BLaER1 (cell line): ENCODE measurements at regions not wholly inside any gene's neighbourhood (a gene's known extent, or its start where the extent isn't known, plus 50 kb on each side); places are given as distances from the start of the nearest gene placed in this dataset.

Experiments used
- H3K27ac ChIP-seq: shearing (Covaris generic); formaldehyde crosslinking; 2 replicates; pipeline ENCODE4 v1.8.1; 2022
- H3K27me3 ChIP-seq: shearing (Covaris generic); formaldehyde crosslinking; 2 replicates; pipeline ENCODE4 v1.8.1; 2022
- H3K36me3 ChIP-seq: shearing (Covaris generic); formaldehyde crosslinking; 2 replicates; pipeline ENCODE4 v1.8.1; 2022
- H3K4me1 ChIP-seq: shearing (Covaris generic); formaldehyde crosslinking; 2 replicates; pipeline ENCODE4 v1.8.1; 2022
- H3K4me2 ChIP-seq: shearing (Covaris generic); formaldehyde crosslinking; 2 replicates; pipeline ENCODE4 v1.8.1; 2022
- H3K4me3 ChIP-seq: shearing (Covaris generic); formaldehyde crosslinking; 2 replicates; pipeline ENCODE4 v1.8.1; 2022
- H3K9ac ChIP-seq: shearing (Covaris generic); formaldehyde crosslinking; 2 replicates; pipeline ENCODE4 v1.8.1; 2022
- H3K9me3 ChIP-seq: shearing (Covaris generic); formaldehyde crosslinking; 2 replicates; pipeline ENCODE4 v1.8.1; 2022
- H4K20me1 ChIP-seq: shearing (Covaris generic); formaldehyde crosslinking; 2 replicates; pipeline ENCODE4 v1.8.1; 2022
- Cebpa-rat ChIP-seq: shearing (Covaris generic); IDR thresholded peaks from 2 replicates; pipeline ENCODE4 v1.8.1; 2022

DNA sequence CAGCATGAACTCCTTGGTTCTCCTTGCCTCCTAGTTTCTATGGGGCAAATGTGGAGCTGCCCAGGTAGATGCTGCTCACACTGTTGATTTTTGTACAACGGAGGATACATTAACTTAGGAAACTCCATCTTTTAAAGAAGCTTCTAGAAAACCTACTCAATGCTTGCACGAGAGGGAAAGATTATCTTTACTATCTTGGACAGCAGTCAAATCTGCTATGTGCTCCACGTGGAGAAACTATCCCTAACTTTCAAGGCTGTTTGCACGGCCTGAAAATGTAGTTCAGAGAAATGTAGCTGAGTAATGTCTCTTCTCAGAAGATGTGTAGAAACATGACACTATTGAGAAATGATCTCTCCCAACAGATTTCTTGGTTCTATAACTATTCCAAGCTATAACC, 1530.9 kb upstream of the PABPC4L start:
- H3K27me3 ChIP-seq: no peaks in the 10 kb centered on the region
- H4K20me1 ChIP-seq: no peaks in the 10 kb centered on the region
- H3K4me3 ChIP-seq: no peak overlapping the region
- no peak for TF ChIP-seq Cebpa-rat
- H3K4me2 ChIP-seq: no peak overlapping the region
- H3K4me1 ChIP-seq: no peaks in the 10 kb centered on the region
- no peak overlapping the region for H3K27ac ChIP-seq
- H3K36me3 ChIP-seq: no peaks in the 10 kb centered on the region
- H3K9ac ChIP-seq: no peak overlapping the region
- H3K9me3 ChIP-seq: no peaks in the 10 kb centered on the region

GRCh38 chr4:135731682-135732081, 1530.1 kb upstream of the PABPC4L start:
- TF ChIP-seq Cebpa-rat: no peak
- H3K4me1 ChIP-seq: no peaks in the 10 kb centered on the region
- no peak overlapping the region for H3K4me3 ChIP-seq

DNA sequence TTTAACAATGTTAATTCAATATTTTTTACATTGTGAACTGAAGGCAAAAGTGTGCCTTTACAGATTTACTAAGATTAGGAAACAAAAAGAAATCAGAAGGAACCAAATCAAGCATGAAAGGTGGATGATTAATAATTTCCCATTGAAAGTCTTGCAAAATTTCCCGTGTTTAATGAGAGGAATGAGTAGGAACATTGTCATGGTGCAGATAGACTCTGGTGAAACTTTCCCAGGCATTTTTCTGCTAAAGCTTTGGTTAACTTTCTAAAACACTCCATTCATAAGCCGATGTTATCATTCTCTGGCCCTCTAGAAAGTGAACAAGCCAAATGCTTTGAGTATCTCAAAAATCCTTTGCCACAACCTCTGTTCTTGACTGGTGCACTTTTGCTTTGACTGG, 1522.8 kb upstream of the PABPC4L start:
- Histone ChIP-seq H3K9ac (no peak overlapping the region), H3K9me3 (no peaks in the 10 kb centered on the region), H3K4me2 (no peak overlapping the region), H3K27me3 (no peaks in the 10 kb centered on the region), H3K4me3 (no peak overlapping the region), H3K27ac (no peak overlapping the region), H3K36me3 (no peaks in the 10 kb centered on the region), H4K20me1 (no peaks in the 10 kb centered on the region), H3K4me1 (no peaks in the 10 kb centered on the region)
- no peak for TF ChIP-seq Cebpa-rat

More at GRCh38 chr4:135731682-135732081, 1530.1 kb upstream of the PABPC4L start:
- H3K27me3 ChIP-seq: no peaks in the 10 kb centered on the region
- H3K36me3 ChIP-seq: no peaks in the 10 kb centered on the region
- H4K20me1 ChIP-seq: no peaks in the 10 kb centered on the region
- no peak overlapping the region for H3K4me2 ChIP-seq
- H3K9ac ChIP-seq: no peak overlapping the region
- H3K27ac ChIP-seq: no peak overlapping the region
- H3K9me3 ChIP-seq: no peaks in the 10 kb centered on the region

DNA sequence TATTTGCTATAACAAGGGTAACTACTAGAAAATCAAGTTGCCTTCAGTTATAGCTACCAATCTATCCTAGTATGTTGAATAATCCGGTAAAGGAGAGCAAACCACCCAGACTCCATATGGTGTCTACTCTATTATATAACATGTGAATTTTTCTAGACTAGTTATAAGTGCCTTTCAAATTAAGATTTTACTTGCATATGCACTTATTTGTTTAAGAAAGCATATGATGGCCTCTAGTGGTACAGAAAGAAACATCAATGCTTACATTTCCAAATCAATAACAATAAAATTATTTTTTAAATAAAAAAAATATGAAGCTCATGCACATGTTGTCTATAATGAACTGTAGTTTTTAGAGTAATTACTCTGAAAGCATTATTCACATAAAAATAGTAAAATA, 1516.4 kb upstream of the PABPC4L start:
- Histone ChIP-seq H3K4me2 (no peak overlapping the region), H3K4me3 (no peak overlapping the region)
- TF ChIP-seq Cebpa-rat: no peak

GRCh38 chr4:135705343-135705742, 1503.8 kb upstream of the PABPC4L start:
- H3K4me3 ChIP-seq: no peak overlapping the region
- H3K27me3 ChIP-seq: no peaks in the 10 kb centered on the region
- no peak overlapping the region for H3K27ac ChIP-seq
- H3K9ac ChIP-seq: no peak overlapping the region
- no peaks in the 10 kb centered on the region for H3K9me3 ChIP-seq
- H3K4me1 ChIP-seq: no peaks in the 10 kb centered on the region
- no peaks in the 10 kb centered on the region for H3K36me3 ChIP-seq
- no peaks in the 10 kb centered on the region for H4K20me1 ChIP-seq
- H3K4me2 ChIP-seq: no peak overlapping the region
- TF ChIP-seq Cebpa-rat: no peak

More for the DNA sequence above, 1516.4 kb upstream of the PABPC4L start:
- Histone ChIP-seq H4K20me1 (no peaks in the 10 kb centered on the region), H3K4me1 (no peaks in the 10 kb centered on the region), H3K27me3 (no peaks in the 10 kb centered on the region), H3K9me3 (no peaks in the 10 kb centered on the region), H3K27ac (no peak overlapping the region), H3K9ac (no peak overlapping the region), H3K36me3 (no peaks in the 10 kb centered on the region)

- no peak overlapping the region for H3K9ac ChIP-seq
- H3K27ac ChIP-seq: no peak overlapping the region
- no peaks in the 10 kb centered on the region for H3K9me3 ChIP-seq
- H3K4me1 ChIP-seq: no peaks in the 10 kb centered on the region
- no peaks in the 10 kb centered on the region for H4K20me1 ChIP-seq
- no peak for TF ChIP-seq Cebpa-rat
- no peaks in the 10 kb centered on the region for H3K27me3 ChIP-seq
- no peak overlapping the region for H3K4me3 ChIP-seq
- H3K36me3 ChIP-seq: no peaks in the 10 kb centered on the region
- H3K4me2 ChIP-seq: no peak overlapping the region
These were observed 1492.5 kb upstream of the PABPC4L start for GRCh38 chr4:135694066-135694465.

GRCh38 chr4:135684001-135684400, 1482.4 kb upstream of the PABPC4L start:
- TF ChIP-seq Cebpa-rat: no peak
- no peaks in the 10 kb centered on the region for H3K27me3 ChIP-seq
- no peak overlapping the region for H3K4me3 ChIP-seq
- H3K4me1 ChIP-seq: no peaks in the 10 kb centered on the region
- H3K36me3 ChIP-seq: no peaks in the 10 kb centered on the region
- H3K27ac ChIP-seq: no peak overlapping the region
- no peaks in the 10 kb centered on the region for H4K20me1 ChIP-seq
- H3K9ac ChIP-seq: no peak overlapping the region
- no peak overlapping the region for H3K4me2 ChIP-seq
- no peaks in the 10 kb centered on the region for H3K9me3 ChIP-seq

DNA sequence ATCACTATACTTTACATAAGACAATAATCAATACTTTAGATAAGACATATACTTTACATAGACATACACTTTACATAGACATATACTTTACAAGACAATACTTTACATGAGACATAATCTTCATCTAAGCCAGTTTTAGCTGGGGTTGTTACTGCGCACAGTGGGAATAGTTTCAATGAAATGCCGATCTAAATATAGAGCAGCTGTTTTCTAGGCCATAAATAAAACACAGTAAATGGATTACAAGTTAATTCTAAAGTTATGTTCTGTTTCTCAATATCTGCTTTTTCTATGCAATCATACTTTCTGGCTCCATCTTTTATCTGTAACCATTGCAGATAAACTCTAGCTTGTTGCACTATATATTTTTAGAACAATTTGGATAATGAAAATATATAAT, 1470.6 kb upstream of the PABPC4L start:
- no peak for TF ChIP-seq Cebpa-rat
- no peak overlapping the region for H3K9ac ChIP-seq
- H3K27me3 ChIP-seq: no peaks in the 10 kb centered on the region
- H3K4me3 ChIP-seq: no peak overlapping the region
- H3K4me1 ChIP-seq: no peaks in the 10 kb centered on the region
- no peak overlapping the region for H3K27ac ChIP-seq
- H3K9me3 ChIP-seq: no peaks in the 10 kb centered on the region
- no peak overlapping the region for H3K4me2 ChIP-seq
- H4K20me1 ChIP-seq: no peaks in the 10 kb centered on the region
- no peaks in the 10 kb centered on the region for H3K36me3 ChIP-seq

DNA sequence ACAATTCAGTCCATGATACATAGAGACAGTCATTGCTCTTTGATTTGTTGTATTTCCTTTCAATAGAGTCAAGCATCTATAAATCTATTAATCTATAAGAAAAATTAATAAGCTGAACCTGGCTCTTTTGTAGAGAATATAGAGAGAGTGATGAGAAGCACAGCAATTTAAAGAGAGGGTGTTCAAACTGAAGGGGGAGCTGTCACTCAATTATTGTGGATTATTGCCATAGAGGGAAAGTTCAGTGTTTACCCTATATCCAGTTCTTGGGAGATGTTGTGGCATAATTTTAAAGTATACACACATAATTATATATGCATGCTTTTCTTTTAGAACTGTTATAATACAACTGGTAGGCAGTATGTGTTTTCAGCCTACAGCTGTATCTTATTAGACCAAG, 1469.0 kb upstream of the PABPC4L start:
- H3K36me3 ChIP-seq: no peaks in the 10 kb centered on the region
- no peak overlapping the region for H3K4me3 ChIP-seq
- no peaks in the 10 kb centered on the region for H3K9me3 ChIP-seq
- no peak overlapping the region for H3K4me2 ChIP-seq
- no peaks in the 10 kb centered on the region for H4K20me1 ChIP-seq
- no peak overlapping the region for H3K9ac ChIP-seq
- no peak for TF ChIP-seq Cebpa-rat
- H3K27me3 ChIP-seq: no peaks in the 10 kb centered on the region
- no peak overlapping the region for H3K27ac ChIP-seq
- no peaks in the 10 kb centered on the region for H3K4me1 ChIP-seq
